KOPT-K1 (cell line): ENCODE measurements at regions not wholly inside any gene's neighbourhood (a gene's known extent, or its start where the extent isn't known, plus 50 kb on each side); places are given as distances from the start of the nearest gene placed in this dataset.
"Not testable (repeated sequence)": the region's sequence is repeated elsewhere in the genome, so short reads cannot be mapped to it uniquely, and the experiment has no call there.

ENCODE experiments used
- H3K27ac ChIP-seq: fragments of 200-600 bp; sonication (generic); 2 replicates; pipeline ENCODE4 v1.5.1; 2016; ENCODE audit warnings: antibody characterized with exemption, mild to moderate bottlenecking, low read depth, low read length; ENCODE audit not compliant: poor library complexity, severe bottlenecking
- H3K36me3 ChIP-seq: fragments of 200-600 bp; sonication (generic); 2 replicates; pipeline ENCODE4 v1.5.1; 2017; ENCODE audit warnings: antibody characterized with exemption, mild to moderate bottlenecking, low read length, moderate library complexity; ENCODE audit not compliant: insufficient read depth
- H3K9me3 ChIP-seq: fragments of 200-600 bp; sonication (generic); 2 replicates; pipeline ENCODE4 v1.5.1; 2017; ENCODE audit warnings: antibody characterized with exemption, low read length, mild to moderate bottlenecking; ENCODE audit not compliant: insufficient read depth, poor library complexity, severe bottlenecking

DNA sequence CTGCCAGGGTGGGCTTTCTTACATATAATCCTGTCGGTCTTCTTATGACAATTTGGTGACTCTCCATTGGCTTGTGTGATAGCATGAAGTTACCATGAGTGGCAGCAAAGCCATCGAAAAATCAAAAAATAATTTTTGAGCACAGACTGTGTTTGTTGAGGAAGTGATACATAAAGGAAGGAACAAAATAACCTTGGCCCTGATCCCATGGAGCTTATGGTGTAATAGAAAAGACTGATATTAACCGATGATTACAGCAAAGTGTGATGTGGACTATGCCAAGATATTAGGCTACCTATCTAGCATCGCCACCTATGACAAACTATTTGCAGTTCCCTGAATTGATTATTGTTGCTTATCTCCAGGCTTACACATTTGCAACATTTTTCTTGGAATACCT, 383.2 kb downstream of the AEBP2 start:
- peaks cover 10% of the 10 kb centered on the region for H3K9me3 ChIP-seq
- H3K27ac ChIP-seq = no peak overlapping the region
- no peaks in the 10 kb centered on the region for H3K36me3 ChIP-seq

GRCh38 chr12:19823326-19823725, 384.0 kb downstream of the AEBP2 start:
- H3K36me3 ChIP-seq, H3K27ac ChIP-seq: not testable (repeated sequence)

DNA sequence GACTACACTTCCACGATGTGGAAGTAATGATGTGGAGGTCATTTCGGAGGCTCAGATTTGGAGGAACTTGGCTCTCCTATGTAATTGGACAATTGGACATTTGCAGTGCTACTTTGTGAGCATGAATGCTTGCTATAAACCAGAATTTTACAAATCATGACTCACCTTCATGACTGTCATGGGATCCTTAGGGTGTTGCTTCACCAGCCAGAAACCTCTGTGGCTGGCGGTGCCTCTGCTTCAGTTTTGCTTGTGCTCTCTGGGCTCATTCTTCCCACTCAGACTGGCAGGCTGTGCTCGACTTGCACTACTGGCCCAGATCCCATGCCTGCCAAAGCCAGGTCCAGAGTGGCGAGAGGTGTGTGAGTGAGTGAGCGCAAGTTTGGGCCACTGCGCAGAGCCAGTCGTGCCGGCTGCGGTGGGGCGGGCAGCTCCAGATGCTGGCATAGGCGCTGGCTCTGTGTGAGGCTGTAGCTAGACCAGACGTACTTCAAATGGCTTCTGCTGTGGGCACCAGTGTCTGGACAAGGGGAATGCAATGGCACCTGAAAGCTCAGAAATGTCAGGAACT, 387.8 kb downstream of the AEBP2 start:
- H3K27ac ChIP-seq = no peak overlapping the region
- no peaks in the 10 kb centered on the region for H3K36me3 ChIP-seq
- peaks cover 19% of the 10 kb centered on the region for H3K9me3 ChIP-seq

More at GRCh38 chr12:19823326-19823725, 384.0 kb downstream of the AEBP2 start:
- H3K9me3 ChIP-seq = peaks cover 18% of the 10 kb centered on the region

DNA sequence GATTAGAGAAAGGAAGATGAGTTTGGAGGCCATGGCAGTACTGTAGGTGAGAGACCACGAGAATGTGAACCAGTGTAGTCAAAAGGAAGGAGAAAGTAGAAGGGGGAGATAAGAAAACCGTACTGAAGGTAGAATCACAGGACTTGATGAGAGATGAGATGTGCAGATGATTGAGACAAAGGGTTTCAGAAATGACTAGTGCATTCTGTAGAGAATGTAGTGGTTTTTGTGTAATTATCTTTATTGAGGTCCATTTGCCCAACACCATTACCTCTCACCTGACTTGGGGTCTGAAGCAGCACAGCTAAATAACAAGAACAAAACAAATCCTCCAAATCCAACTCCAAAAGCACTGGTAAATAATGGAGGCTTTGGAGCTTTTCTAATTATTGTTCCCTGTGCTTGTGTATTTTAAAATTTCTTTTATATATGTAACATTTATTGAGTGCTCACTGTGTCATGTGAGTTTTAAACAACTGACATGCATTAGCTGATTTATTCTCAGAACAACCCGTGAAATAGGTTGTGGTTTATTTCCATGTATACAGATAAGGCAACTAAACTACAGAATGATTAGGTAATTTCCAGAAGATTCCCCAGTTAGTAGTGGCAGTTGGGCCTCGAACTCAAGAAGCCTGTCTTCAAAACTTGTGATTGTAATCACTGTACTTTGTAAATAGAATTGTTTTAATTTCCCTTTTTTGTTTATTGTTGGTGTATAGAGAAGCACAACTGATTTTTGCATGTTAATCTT, 390.0 kb downstream of the AEBP2 start:
- no peaks in the 10 kb centered on the region for H3K36me3 ChIP-seq
- peaks cover 19% of the 10 kb centered on the region for H3K9me3 ChIP-seq
- H3K27ac ChIP-seq = no peak overlapping the region

- Histone ChIP-seq H3K36me3 (no peaks in the 10 kb centered on the region), H3K9me3 (peaks cover 19% of the 10 kb centered on the region), H3K27ac (no peak overlapping the region)
These were observed 391.2 kb downstream of the AEBP2 start for GRCh38 chr12:19830446-19830845.

- Histone ChIP-seq H3K36me3 (no peaks in the 10 kb centered on the region), H3K27ac (no peak overlapping the region), H3K9me3 (no peaks in the 10 kb centered on the region)
These were observed 394.6 kb downstream of the AEBP2 start for GRCh38 chr12:19833775-19834501.

- H3K9me3 ChIP-seq = no peaks in the 10 kb centered on the region
- no peak overlapping the region for H3K27ac ChIP-seq
- no peaks in the 10 kb centered on the region for H3K36me3 ChIP-seq
These were observed 395.3 kb downstream of the AEBP2 start for GRCh38 chr12:19834592-19834991.

- Histone ChIP-seq H3K27ac (no peak overlapping the region), H3K9me3 (no peaks in the 10 kb centered on the region), H3K36me3 (no peaks in the 10 kb centered on the region)
These were observed 396.8 kb downstream of the AEBP2 start for GRCh38 chr12:19836056-19836455.

GRCh38 chr12:19836456-19836855, 397.2 kb downstream of the AEBP2 start:
- no peaks in the 10 kb centered on the region for H3K9me3 ChIP-seq
- no peaks in the 10 kb centered on the region for H3K36me3 ChIP-seq
- no peak overlapping the region for H3K27ac ChIP-seq

DNA sequence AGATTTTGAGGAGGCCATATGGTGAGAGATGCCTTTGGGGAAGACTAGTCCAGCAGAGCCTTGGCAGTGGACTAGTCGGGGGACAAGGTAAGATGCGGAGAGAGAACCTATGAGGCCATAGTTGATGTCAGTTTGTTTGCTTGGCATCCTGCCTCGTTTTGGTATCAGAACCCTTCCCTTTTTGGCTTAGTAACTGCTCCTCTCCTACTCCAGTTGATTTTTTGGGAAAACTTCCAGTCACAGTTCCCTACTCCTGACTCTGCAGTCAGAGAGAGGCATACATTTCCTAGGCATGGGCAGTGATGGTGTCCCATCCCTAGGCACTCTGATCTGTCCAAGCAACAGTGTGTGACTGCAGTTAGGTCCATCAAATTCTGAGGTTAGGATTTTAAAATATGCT, 398.3 kb downstream of the AEBP2 start:
- Histone ChIP-seq H3K9me3 (no peaks in the 10 kb centered on the region), H3K36me3 (no peaks in the 10 kb centered on the region), H3K27ac (no peak overlapping the region)

DNA sequence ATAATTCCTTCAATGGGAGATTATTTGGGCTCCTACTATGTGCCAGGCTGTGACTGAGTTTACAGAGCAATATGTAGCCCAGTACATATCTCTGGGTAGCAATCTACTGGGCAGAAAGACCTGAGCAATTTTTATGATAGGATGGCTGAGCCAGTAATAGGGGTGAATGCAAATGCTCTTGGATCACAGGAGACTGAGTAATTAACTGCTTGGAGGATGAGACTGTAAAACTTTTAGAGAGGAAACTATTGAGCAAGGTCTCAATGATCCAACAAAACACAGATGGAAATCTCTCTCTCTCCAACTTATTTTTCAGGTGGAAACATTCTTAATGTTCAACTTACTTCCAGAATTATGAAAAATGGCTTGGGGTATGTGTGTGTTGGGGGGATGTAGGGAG, 402.2 kb downstream of the AEBP2 start:
- Histone ChIP-seq H3K36me3 (no peaks in the 10 kb centered on the region), H3K27ac (no peak overlapping the region), H3K9me3 (no peaks in the 10 kb centered on the region)

- no peaks in the 10 kb centered on the region for H3K9me3 ChIP-seq
- no peak overlapping the region for H3K27ac ChIP-seq
- H3K36me3 ChIP-seq = no peaks in the 10 kb centered on the region
These were observed 402.8 kb downstream of the AEBP2 start for GRCh38 chr12:19842116-19842515.

DNA sequence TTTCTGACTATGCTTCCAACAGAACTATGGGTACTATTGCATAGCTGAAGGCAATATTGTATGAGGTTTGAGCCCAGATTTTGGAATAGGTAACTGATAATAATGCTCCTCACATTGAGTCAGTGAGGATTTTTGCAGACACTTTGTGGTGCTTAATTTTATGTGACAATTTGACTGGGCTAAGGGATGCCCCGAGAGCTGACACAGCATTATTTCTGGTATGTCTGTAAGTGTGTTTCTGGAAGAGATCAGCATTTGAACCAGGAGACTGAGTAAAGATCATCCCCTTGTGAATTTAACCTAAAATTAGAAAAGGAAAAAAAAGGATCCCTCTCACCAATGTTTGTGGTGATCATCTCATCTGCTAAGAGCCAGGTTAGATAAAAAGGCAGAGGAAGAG, 404.9 kb downstream of the AEBP2 start:
- Histone ChIP-seq H3K9me3 (no peaks in the 10 kb centered on the region), H3K27ac (no peak overlapping the region), H3K36me3 (no peaks in the 10 kb centered on the region)

GRCh38 chr12:19846574-19846973, 407.3 kb downstream of the AEBP2 start:
- H3K9me3 ChIP-seq = no peaks in the 10 kb centered on the region
- H3K36me3 ChIP-seq = no peaks in the 10 kb centered on the region
- H3K27ac ChIP-seq = no peak overlapping the region

DNA sequence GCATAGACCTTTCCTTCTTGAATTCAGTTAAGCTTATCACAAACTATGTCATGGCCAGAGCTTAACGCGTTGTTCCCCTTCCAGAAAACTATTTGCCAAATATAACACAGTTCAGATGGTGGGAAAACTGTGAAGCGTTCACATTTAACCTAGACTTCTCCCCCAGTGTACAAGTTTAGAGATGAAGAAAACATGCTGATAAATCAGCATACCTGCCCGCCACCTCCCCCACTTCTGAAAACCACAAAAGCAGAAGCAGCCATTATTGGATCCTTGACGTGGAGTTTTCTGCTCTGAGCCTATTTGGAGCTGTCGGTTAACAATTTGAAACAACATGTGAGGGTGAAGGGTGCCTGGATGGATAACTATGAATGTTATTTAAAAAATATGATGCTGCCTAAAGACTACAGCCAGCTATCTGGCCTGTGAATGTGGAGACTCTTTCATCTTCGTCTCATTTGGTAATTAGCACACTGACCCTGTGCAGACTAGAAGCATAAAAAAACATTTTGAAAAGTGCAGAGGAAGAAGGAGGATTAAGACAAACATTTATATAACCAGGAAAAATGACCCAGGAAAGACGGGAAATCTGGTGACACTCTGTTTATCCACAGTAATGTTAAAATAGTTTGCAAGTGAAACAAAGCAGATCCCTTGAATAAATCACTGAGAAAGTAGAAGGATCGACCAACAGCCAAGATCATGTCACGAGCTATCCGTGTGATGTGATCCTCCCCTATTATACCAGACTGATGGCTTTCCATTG, 408.2 kb downstream of the AEBP2 start:
- H3K27ac ChIP-seq = no peak overlapping the region
- no peaks in the 10 kb centered on the region for H3K9me3 ChIP-seq
- H3K36me3 ChIP-seq = no peaks in the 10 kb centered on the region
